GM19351 (cell line): ENCODE measurements at regions not wholly inside any gene's neighbourhood (a gene's known extent, or its start where the extent isn't known, plus 50 kb on each side); places are given as distances from the start of the nearest gene placed in this dataset.
A peak's percentile ranks its signal among the peaks of the same experiment; 100 is the strongest.

Experiments
- ATAC-seq: cut with Tn5 transposase; IDR thresholded peaks from one replicate; pipeline ENCODE4 v1.9.1; 2021; ENCODE audit warnings: mild to moderate bottlenecking, moderate library complexity; ENCODE audit not compliant: unreplicated experiment

DNA sequence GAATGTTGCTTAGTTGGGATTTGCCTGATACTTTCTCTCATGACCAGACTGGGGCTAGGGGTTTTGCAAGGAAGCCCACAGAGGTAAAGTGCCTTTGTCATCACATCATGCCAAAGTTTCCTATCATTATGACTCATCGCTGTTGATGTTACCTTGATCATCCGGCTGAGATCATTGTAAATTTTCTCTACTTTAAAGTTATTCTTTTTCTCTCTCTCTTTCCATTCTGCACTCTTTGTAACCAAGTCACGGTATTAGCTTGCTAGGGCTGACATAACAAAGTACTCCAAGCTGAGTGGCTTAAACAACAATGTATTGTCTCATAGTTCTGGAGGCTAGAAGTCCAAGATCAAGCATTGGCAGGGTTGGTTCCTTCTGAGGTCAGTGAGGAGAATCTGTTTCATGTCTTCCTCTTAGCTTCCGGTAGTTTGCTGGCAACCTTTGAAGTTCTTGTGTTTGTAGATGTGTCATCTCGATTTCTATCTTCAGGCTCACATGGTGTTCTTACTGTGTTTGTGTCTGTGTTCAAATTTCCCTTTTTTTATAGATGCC is 113.0 kb downstream of the DTHD1 start:
- peak; percentile 80 for ATAC-seq

DNA sequence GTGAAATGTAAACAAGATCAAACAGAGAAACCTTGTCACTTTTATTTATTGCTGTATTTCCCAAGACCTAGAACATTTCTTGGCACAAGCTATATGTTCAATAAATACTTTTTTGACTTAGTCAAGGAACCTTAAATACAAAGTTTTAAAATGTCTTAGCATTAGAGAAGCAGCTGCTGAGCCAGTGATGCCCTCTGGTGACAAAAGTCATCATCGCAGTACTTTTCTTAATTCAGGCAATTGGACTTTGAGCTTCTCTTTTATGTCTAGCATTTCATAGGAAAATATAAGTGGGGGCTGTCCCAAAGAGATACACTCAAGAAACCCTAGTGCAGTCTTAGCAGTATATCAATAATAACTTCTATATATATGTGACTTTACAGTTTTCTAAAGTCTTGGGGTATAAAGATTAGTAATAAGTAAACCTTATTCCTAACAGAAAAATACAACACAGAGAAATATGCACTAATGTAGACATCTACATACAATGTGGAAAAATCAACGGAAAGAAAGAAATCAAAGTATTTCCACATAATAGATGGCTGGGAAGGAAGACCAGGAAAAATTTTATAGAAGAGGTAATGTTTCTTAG is 118.4 kb downstream of the DTHD1 start:
- ATAC-seq, result peak; percentile 84

DNA sequence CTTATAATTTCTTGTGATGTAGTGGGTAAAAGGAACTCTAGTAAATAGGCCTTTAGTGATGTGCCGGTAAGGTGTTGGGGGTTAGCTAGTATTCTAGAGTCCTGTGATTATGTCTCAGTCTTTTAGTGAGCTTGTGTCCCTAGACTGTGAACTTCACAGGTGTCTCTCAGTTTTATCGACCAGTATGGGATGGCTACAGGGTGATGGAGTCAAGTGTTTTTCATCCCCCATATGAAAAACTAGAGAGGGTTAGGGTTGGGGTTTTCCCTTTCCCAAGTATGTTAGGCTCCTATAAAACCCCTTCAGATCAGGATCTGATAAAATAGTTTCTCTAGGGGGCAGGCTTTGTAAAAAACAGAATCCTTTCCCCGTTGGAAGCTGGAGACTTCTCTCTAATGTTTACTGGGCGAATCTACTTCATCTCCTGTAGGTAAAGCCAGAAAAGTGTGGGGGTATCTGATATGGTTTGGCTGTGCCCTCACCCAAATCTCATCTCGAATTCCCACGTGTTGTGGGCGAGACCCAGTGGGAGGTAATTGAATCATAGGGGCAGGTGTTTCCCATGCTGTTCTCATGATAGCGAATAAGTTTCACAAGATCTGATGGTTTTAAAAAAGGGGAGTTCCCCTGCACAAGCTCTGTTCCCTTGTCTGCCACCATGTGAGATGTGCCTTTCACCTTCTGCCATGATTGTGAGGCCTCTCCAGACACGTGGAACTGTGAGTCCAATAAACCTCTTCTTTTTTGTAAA is 120.8 kb downstream of the DTHD1 start:
- no peak for ATAC-seq

DNA sequence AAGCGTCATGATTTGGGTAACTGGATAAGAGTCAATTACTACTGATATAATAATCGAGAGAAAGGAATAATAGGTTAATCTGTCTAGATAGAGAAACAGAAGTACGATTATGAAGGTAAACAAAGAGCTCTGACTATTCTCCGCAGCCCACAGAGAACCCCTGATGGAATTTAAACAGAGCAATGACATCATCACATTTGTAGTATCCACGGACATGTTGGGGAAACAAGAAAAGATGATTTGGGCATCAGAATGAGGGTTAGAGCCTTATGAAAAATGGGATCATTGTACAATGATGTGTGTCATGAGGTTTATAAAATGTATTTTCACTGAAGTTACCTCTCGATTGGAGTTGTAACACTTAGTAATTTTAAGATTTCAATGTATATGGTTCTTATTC is 129.9 kb downstream of the DTHD1 start:
- ATAC-seq, result no peak

DNA sequence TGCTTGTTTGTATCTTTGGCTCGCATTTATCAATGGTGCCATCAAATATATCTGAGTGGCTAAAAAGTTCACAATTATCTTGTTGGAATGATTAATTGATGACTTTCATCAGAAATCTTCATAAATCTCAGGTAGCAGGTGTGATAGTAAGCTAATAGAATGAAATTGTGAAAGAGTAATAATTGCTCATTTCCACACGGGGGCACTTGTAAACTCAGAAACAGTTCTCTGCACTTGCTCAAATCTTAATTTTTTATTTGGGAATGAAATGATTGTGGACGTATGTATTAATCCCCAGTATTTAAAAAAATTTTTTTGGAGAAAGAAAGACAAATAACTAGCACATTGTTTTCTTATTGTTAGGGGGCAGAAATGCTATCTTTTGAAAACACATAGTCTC is 132.8 kb downstream of the DTHD1 start:
- peak; percentile 66 for ATAC-seq

DNA sequence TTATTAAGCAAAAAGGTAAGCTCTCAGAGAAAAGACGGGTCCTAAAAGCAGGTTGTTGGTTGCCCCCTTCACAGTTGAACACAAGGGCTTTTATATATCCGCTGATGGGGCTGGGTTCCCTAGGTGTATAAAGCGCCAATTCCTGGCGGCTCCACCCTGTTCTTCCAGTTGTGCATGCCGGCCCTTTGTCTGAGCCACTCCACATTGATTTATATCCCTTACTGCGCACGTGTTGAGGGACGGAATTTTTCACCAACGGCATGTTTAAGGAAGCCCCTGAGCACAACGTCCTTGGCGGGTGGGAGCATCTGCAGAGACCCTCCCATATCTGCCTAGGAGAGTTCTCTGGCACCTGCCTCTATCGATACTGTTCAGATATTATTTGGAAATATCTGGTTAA is 135.7 kb downstream of the DTHD1 start:
- no peak for ATAC-seq

DNA sequence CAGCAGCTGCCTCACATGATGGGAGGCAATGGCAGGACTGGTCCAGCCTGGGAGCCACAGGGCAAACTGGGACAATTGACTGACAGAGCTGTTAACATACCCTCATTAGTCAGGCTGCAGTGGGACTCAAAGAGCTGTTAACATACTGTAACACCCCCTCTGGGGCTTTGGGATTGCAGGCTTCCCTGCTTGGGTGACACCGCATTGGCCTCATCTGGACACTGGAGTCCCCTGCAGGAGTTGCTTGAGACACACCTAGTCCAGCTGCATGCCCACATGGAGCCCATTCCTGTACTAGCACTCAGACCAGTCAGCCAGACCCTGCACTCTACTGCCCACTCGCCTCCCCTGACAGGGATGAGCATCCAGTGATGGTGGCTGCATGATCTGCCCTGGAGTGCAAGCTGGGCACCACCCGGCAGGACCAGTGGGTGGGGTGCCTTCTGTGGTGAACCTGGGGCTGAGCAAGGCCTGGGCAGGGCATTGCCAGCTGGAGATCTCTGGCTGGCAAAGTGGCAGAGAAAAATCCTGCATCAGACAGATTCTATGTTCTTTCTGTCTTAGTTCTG is 138.8 kb downstream of the DTHD1 start:
- ATAC-seq, result no peak

DNA sequence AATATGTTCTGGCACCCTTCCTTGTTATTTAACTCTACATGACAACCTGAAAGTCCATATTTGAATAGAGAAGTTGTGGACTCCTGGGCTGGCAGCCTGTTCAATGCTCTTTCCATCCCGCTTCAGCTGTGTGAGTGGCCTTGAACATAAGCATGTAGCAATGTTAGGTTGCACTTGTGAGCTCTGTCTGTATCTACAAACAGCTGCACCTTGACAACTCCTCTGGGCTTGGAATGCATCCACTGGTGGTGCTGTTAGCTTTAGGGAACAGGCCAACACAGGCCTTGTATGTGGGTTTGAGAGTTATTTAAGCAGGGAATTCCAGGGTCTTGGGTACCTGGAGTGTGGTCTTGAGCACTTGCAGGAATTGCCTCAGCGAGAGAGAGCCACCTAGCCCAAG is 141.2 kb downstream of the DTHD1 start:
- no peak for ATAC-seq

DNA sequence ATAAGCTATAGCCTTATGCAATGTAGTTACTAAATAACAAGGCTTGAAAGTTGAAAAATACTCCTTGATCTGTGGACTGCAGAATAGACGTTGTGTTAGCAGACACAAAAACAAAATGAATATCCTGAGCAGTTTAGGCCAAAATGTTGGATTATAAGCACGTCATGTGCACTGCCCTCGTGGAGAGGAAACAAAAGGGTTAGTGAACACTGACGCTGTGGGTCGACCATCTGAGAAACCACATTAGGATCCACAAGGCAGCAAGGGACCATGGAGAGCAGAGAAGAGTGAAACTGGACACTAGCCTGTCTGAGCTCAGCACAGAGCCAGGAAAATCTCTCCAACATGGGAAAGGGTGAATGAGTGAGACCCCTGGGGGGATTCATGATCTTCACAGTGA is 145.3 kb downstream of the DTHD1 start:
- no peak for ATAC-seq

DNA sequence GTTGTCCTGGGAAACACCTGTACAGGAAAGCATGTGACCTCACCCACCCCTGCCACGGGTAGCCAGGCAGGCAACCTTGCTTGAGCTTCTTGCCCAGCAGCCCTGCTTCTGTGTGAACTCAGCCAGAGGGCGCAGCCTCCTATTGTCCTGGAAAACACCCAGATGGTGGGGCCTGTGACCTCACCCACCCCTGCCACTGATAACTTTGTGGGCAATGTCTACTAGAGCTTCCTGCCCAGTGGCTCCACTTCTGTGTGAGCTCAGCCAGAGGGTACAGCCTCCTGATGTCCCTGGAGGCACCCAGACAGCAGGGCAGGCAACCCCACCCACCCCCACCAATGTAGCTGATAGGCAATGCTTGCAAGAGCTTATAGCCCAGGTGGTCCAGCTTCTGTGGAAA is 146.3 kb downstream of the DTHD1 start:
- no peak for ATAC-seq

DNA sequence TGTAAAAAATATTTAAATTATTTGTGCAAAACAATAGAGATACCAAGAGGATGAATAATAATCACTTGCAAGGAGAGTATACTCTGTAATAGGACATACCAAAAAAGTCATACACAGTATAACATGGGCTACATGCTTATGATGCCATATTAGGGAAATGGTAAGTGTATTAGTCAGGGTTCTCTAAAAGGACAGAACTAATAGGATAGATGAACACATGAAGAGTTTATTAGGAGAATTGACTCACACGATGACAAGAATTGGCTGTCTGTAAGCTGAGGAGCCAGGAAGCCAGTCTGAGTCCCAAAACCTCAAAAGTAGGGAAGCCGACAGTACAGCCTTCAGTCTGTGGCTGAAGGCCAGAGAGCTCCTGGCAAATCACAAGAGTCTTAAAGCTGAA is 151.2 kb downstream of the DTHD1 start:
- no peak for ATAC-seq

DNA sequence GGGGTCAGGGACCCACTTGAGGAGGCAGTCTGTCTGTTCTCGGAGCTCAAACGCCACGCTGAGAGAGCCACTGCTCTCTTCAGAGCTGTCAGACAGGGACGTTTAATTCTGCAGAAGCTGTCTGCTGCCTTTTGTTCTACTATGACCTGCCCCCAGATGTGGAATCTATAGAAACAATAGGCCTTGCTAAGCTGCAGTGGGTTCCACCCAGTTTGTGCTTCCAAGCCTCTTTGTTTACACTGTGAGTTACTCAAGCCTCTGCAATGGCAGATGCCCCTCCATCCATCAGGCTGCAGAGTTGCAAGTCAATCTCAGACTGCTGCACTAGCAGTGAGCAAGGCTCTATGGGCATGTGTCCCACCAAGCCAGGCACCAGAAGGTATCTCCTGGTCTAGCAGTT is 158.1 kb downstream of the DTHD1 start:
- ATAC-seq, result no peak

DNA sequence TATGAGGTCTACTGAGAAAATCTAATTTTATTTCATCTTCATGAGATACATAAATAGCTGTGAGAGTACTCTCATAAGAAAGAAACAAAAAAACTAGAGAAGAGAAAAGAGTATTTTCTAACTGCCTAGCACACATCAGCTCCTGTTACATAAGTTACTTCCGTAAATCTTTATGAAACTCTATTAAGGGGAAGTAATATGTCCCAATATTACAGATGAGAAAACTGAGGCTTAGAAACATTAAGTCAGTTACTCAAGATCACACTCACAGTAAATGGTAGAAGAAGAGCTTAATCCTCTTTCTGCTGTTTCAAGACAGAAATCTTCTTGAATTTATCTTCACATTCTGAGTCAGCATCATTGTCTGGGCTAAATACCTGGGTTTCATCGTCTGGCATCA is 164.1 kb downstream of the DTHD1 start:
- peak; percentile 77 for ATAC-seq

DNA sequence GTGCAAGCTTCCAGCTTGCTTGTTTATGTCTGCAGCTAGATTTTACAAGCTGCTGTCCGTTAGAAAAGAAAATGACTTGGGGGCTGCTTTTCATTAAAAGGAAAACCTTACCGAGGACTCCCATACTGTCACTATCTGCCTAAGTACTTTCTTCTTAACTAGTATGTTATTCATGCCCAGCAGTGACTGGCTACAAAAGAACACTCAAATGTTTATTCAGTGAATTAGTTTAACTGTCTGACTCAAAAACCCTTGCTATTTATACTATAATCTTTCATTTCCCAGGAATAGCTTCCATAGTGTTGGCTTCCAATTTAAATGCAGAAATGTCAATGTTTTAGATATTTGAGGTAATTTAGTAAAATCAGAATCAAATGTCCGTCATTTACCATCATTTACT is 164.9 kb downstream of the DTHD1 start:
- ATAC-seq, result no peak

DNA sequence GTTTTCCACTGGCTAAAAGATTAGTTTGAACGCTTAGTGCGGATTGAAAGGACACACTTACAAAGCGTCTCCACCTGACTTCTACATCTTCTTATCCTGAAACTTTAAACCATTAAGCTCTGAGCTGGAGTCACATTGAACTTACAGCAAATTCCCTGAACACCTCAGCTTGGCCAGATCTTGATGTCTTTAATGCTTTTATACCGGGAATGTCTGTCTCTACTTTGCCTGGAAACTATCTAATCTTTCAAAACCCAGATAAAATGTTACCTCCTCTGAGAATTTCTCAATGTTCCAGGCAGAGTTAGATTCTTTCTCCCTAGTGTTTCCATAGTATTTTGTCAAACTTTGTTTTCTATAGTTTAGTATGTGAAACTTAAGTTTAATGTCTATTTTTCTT is 179.9 kb downstream of the DTHD1 start:
- ATAC-seq, result no peak

DNA sequence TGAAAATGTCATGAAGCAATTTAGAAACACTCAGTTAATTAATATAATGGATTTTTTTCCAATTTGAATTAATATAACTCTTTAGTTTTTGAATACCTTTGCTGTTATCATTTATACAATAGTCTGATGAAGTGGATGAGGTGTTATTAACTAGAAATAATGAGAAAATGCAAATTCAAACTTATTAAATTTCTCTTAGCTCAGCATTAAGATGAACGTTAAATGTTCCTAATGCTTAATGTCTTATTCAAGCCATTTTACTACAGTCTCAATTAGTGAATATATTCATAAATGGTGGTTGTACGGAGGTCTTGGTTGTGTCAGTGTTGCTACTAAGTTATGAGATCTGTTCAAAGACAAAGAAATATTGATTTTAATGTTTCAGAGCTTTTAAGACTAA is 186.3 kb downstream of the DTHD1 start:
- no peak for ATAC-seq

DNA sequence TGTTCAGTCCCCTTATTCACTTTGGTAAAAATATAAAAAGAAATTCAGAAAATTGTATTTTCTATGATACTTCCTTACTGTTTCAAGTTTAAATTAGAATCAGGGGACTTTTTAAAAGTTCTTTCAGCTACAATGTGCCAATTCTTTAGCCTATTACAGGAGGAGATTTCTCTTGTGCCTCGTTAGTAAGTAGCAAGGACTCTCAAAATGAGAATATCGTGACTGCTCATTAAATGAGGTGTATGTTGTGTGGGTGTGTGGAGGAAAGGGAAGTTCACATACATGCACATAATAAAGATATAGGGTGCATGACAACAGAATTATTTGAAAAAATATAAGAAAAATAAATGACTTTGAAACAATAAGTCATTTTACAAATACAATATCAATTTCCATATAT is 190.5 kb downstream of the DTHD1 start:
- no peak for ATAC-seq

DNA sequence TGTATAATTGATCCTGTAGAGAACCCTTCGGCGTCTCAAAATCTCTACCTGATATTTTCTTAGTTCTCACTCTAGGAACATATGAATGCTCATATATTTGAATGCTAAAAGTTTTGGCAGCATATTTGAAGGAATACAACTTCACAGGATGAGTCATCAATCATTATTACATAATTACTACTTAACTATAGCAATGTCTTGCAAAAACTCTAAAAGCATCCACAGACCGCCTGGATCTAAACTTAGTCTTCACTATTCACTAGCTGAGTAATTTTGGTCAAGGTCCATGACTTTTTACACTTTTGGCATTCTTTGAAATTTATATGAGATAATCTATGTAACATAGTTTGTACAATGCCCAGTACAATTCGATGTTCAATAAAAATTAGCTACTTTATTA is 194.7 kb downstream of the DTHD1 start:
- no peak for ATAC-seq

DNA sequence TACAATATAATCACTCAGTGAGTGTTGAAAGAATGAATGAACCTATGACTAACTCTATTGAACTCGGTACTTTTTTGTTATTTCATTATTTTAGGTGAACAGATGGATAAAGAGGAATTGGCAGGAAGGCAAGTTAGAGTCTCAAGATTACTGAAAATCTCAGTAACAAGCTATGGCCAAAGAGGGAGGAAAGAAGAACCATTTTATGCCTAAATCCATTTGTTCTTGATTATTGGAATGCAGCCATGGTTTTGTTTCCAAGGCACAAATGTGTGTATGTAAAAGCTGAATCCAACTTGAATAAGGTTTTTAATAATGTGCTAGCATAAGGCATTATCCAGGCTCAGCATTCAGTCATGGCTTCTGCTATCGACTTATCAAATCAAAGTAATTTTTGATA is 196.4 kb downstream of the DTHD1 start:
- no peak for ATAC-seq

DNA sequence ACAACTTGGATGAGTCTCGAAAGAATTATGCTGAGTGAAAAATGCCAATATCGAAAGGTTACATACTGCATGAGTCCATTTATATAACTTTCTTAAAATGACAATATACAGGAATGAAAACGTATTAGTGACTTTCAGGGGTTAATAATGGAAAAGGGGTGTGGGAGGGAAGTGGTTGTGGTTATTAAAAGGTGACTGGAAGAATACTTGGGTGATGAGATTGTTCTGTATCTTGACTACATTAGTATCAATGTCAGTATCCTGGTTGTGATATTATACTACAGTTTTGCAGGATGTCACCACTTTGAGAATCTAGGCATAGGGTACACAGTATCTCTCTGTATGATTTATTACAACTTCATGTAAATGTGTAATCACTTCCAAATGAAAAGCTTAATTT is 204.5 kb downstream of the DTHD1 start:
- ATAC-seq, result no peak

DNA sequence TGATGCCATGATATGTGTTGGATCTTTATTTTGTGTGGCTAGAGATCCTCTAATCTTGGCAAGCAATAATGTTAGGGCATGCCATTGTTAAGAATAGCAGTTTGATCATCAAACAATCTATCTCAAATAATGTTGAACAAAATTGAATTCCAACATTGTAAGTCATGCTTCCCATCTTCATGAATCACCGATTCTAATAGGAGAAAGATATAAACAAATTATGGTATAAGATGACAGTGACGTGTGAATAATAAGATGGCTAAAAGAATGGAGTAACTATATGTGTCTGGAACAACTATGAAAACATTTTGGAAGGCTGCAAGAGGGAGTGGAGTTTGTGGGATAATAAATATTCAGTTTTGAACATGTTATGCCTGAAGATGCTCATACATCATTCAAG is 208.4 kb downstream of the DTHD1 start:
- ATAC-seq, result no peak

DNA sequence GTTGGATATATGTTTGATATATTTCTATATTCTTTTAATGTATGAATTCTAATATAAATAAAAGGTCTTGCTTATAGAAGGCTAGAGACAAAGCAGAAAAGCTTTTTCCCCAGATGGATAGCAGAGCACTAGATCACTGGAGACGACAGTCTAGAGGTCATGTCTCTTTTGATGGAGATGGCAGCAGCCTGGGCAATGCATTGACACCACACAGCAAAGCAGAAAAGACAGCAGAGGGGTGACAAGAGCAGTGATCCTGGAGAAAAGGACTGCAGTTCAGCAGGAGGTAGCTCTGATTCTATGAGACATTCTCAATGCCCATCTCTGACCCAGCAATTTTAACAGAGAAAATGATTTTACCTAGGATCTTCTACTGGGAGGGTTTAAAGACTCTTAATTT is 210.6 kb downstream of the DTHD1 start:
- ATAC-seq, result no peak
